DOHH2 (cell line): ENCODE measurements at regions not wholly inside any gene's neighbourhood (a gene's known extent, or its start where the extent isn't known, plus 50 kb on each side); places are given as distances from the start of the nearest gene placed in this dataset.

Experiments
- H3F3A ChIP-seq: fragments of 200-600 bp; sonication (generic), shearing (Covaris generic); 2 replicates; pipeline ENCODE4 v1.6.0; 2016; ENCODE audit warnings: antibody characterized with exemption, mild to moderate bottlenecking; ENCODE audit not compliant: control insufficient read depth, insufficient read depth
- H3K27ac ChIP-seq: fragments of 200-600 bp; sonication (generic); 2 replicates; pipeline ENCODE4 v1.5.1; 2014; ENCODE audit warnings: low read depth, mild to moderate bottlenecking, low read length, moderate library complexity
- H3K27me3 ChIP-seq: fragments of 200-600 bp; sonication (generic); 2 replicates; pipeline ENCODE4 v1.6.1; 2014; ENCODE audit warnings: mild to moderate bottlenecking, low read length, mixed read lengths; ENCODE audit not compliant: control insufficient read depth
- H3K36me3 ChIP-seq: fragments of 200-600 bp; sonication (generic); 2 replicates; pipeline ENCODE4 v1.6.1; 2014; ENCODE audit warnings: mild to moderate bottlenecking, low read length, moderate library complexity, mixed read lengths; ENCODE audit not compliant: control insufficient read depth
- H3K4me1 ChIP-seq: fragments of 200-600 bp; sonication (generic); 2 replicates; pipeline ENCODE4 v1.6.1; 2014; ENCODE audit warnings: mild to moderate bottlenecking, low read length, mixed read lengths; ENCODE audit not compliant: control insufficient read depth
- H3K4me2 ChIP-seq: fragments of 200-600 bp; sonication (generic); 2 replicates; pipeline ENCODE4 v1.6.0; 2014; ENCODE audit warnings: mild to moderate bottlenecking, low read length, moderate library complexity
- H3K4me3 ChIP-seq: fragments of 200-600 bp; sonication (generic); 2 replicates; pipeline ENCODE4 v1.5.1; 2014; ENCODE audit warnings: mild to moderate bottlenecking, low read length, mixed read lengths
- H3K79me2 ChIP-seq: fragments of 200-600 bp; sonication (generic); 2 replicates; pipeline ENCODE4 v1.6.1; 2014; ENCODE audit warnings: mild to moderate bottlenecking, low read length, mixed read lengths; ENCODE audit not compliant: control insufficient read depth
- H3K9me2 ChIP-seq: fragments of 200-600 bp; sonication (generic); replicated peaks from 2 replicates; pipeline ENCODE4 v1.6.1; 2014; ENCODE audit warnings: mild to moderate bottlenecking, low read length, mixed read lengths; ENCODE audit not compliant: control insufficient read depth
- H3K9me3 ChIP-seq: fragments of 200-600 bp; sonication (generic); 2 replicates; pipeline ENCODE4 v1.6.1; 2014; ENCODE audit warnings: antibody characterized with exemption, low read length, mixed read lengths; ENCODE audit not compliant: control insufficient read depth, insufficient read depth
- H4K20me1 ChIP-seq: fragments of 200-600 bp; sonication (generic); 2 replicates; pipeline ENCODE4 v1.6.0; 2014; ENCODE audit warnings: low read depth, mild to moderate bottlenecking, antibody characterized with exemption, low read length, moderate library complexity; ENCODE audit not compliant: control insufficient read depth, insufficient read depth
- CTCF ChIP-seq: fragments of 200-600 bp; sonication (generic); IDR thresholded peaks from one replicate; pipeline ENCODE4 v1.5.1; 2014; ENCODE audit warnings: antibody characterized with exemption, mild to moderate bottlenecking, low read depth, low read length; ENCODE audit not compliant: poor library complexity, severe bottlenecking
- EZH2phosphoT487 ChIP-seq: fragments of 200-600 bp; sonication (generic); IDR thresholded peaks from 2 replicates; pipeline ENCODE4 v1.6.1; 2017; ENCODE audit warnings: borderline replicate concordance, mild to moderate bottlenecking, antibody characterized with exemption, low read length, moderate library complexity, mixed read lengths

GRCh38 chr5:87803352-87803751 is 390.6 kb upstream of the CCNH start:
- Histone ChIP-seq H3K27ac (no peak overlapping the region), H3K4me3 (no peak overlapping the region), H3F3A (no peaks in the 10 kb centered on the region), H3K9me2 (no peaks in the 10 kb centered on the region), H3K4me1 (peaks cover 7% of the 10 kb centered on the region; the same call in 1 of the 2 replicates), H4K20me1 (no peaks in the 10 kb centered on the region), H3K36me3 (no peaks in the 10 kb centered on the region), H3K4me2 (no peak overlapping the region), H3K27me3 (no peaks in the 10 kb centered on the region), H3K79me2 (no peaks in the 10 kb centered on the region), H3K9me3 (no peaks in the 10 kb centered on the region)
- TF ChIP-seq EZH2phosphoT487 = no peak
- TF ChIP-seq CTCF = no peak

- Histone ChIP-seq H3K9me3 (no peaks in the 10 kb centered on the region), H3K79me2 (no peaks in the 10 kb centered on the region), H3K4me1 (0 out of 2 replicates have a peak, but pooled peaks cover 3% of the 10 kb centered on the region), H3K36me3 (no peaks in the 10 kb centered on the region), H3K27me3 (no peaks in the 10 kb centered on the region), H4K20me1 (no peaks in the 10 kb centered on the region), H3F3A (no peaks in the 10 kb centered on the region), H3K4me2 (no peak overlapping the region), H3K9me2 (no peaks in the 10 kb centered on the region), H3K27ac (no peak overlapping the region), H3K4me3 (no peak overlapping the region)
- TF ChIP-seq EZH2phosphoT487 (no peak), CTCF (no peak)
These were observed 379.1 kb upstream of the CCNH start for GRCh38 chr5:87791869-87792268.

DNA sequence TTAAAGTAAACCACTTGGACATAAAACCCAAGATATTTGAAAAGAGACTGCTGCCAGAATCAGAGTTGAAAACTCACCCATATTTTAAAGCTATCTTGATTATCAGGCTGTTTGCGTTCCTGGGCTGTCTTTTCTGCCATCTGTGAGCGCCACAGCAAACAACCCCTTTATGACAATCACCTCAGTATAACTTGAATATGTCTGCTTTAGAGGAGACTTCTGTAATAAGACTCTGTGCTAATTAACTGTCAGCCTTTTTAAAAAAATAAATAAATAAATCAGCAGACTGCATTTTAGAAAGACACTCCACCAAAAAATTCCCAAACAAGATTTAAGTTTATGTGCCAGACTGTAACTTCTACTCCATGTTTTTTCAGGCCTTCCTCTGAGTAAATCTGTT is 375.7 kb upstream of the CCNH start:
- H3F3A ChIP-seq = no peaks in the 10 kb centered on the region
- H3K27me3 ChIP-seq = no peaks in the 10 kb centered on the region

More for the DNA sequence above, 375.7 kb upstream of the CCNH start:
- Histone ChIP-seq H4K20me1 (no peaks in the 10 kb centered on the region), H3K4me2 (no peak overlapping the region), H3K79me2 (no peaks in the 10 kb centered on the region), H3K9me3 (no peaks in the 10 kb centered on the region), H3K9me2 (no peaks in the 10 kb centered on the region), H3K36me3 (no peaks in the 10 kb centered on the region), H3K4me1 (peaks cover 14% of the 10 kb centered on the region), H3K4me3 (no peak overlapping the region), H3K27ac (no peak overlapping the region)
- TF ChIP-seq CTCF (no peak), EZH2phosphoT487 (no peak)
